LNCaP clone FGC (cell line): ENCODE measurements at regions not wholly inside any gene's neighbourhood (a gene's known extent, or its start where the extent isn't known, plus 50 kb on each side); places are given as distances from the start of the nearest gene placed in this dataset.

Source experiments
- DNase-seq: peaks from one replicate; pipeline ENCODE4 v3.0.0-alpha.2; 2011; ENCODE audit warnings: low read depth
- H3K4me3 ChIP-seq: 2 replicates; pipeline ENCODE4 v1.5.1; 2011; ENCODE audit warnings: mild to moderate bottlenecking, low read depth, low read length, control low read depth
- TF ChIP-seq, protein P1 (sequence below): IDR thresholded peaks from 2 replicates; pipeline ENCODE4 v1.5.1; 2012; ENCODE audit warnings: mild to moderate bottlenecking; ENCODE audit not compliant: control insufficient read depth, insufficient read depth; ENCODE audit errors: extremely low read depth

DNA sequence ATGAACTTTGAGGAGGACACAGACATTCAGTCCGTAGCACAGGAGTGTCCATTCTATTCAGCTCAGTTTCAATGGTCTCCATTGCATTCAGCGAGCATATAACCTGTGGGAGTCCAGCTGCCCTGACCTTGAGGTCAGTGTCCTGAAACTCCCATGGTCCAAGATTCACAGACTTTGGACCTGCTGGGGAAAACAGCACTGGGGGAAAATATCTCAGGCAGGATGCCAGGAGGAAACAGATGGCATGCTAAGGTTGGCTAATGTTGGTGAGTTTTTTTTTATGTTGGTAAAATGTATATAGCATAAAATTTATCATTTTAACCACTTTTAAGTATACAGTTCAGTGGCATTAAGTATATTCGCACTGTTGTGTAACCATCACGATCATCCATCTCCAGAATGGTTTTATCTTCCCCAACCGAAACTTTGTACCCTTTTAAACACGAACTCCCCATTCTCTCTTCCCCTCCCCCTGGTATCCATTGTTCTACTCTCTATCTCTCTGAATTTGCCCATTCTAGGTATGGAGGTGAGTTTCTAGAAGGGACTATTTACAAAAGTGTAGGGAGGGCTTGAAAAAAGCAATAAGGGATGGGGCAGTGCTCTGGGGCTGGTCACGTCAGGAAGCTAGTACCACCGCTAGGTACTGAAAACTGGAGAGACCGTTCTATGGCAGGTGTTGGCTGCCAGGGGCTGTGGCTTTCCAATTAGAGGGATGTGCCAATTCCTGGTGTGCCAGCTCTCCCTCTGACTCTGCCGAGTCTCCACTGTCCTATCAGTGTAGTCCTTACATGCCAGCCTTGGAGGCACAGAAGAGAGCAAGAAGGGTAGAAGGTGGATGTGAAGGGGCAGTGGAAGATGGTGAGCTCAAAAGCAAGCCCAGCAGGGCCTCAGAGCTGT, 85.3 kb downstream of the FOXD2 start:
- no peak for DNase-seq
- TF ChIP-seq, protein P1, sequence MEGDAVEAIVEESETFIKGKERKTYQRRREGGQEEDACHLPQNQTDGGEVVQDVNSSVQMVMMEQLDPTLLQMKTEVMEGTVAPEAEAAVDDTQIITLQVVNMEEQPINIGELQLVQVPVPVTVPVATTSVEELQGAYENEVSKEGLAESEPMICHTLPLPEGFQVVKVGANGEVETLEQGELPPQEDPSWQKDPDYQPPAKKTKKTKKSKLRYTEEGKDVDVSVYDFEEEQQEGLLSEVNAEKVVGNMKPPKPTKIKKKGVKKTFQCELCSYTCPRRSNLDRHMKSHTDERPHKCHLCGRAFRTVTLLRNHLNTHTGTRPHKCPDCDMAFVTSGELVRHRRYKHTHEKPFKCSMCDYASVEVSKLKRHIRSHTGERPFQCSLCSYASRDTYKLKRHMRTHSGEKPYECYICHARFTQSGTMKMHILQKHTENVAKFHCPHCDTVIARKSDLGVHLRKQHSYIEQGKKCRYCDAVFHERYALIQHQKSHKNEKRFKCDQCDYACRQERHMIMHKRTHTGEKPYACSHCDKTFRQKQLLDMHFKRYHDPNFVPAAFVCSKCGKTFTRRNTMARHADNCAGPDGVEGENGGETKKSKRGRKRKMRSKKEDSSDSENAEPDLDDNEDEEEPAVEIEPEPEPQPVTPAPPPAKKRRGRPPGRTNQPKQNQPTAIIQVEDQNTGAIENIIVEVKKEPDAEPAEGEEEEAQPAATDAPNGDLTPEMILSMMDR, result no peak

DNA sequence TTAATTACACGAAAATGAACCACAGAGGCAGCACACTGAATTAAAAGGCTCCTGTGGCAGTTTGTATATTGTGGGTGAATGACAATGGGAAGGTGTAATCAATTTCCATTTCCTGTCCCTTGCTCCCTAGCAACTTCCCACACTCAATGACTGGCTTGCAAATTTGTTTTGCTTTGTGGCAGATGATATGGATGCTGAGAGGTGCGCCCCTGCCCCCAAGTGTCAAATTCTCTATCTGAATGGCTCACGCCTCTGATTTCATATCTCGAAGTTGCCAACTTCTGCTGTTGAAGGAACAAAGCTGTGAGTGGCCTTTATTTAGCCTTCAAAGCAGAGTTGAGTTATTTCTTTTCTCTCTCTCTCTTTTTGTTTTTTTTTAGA, 86.0 kb downstream of the FOXD2 start:
- H3K4me3 ChIP-seq, result no peak overlapping the region
- TF ChIP-seq, protein P1, result no peak
- no peak for DNase-seq

More for the DNA sequence above, 85.3 kb downstream of the FOXD2 start:
- H3K4me3 ChIP-seq, result no peak overlapping the region

DNA sequence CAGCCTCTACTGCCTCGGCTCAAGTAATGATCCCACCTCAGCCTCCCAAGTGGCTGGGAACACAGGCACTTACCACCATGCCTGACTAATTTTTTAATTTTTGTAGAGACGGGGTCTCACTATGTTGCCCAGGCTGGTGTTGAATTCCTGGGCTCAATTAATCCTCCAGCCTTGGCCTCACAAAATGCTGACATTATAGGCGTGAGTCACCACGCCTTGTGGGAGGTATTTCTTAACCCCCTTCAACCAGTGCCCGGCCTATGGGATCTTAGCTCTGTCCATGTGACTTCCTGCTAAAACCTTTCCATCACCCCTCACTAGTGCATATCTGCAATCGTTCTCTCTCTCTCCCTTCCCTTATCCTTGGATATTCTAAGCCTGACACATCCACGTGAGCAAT, 86.4 kb downstream of the FOXD2 start:
- DNase-seq, result no peak
- TF ChIP-seq, protein P1, result no peak
- no peak overlapping the region for H3K4me3 ChIP-seq

- DNase-seq, result no peak
- TF ChIP-seq, protein P1, result peak; percentile 76
- no peak overlapping the region for H3K4me3 ChIP-seq
Observed at GRCh38 chr1:47527653-47528272, 89.9 kb downstream of the FOXD2 start.

GRCh38 chr1:47529520-47530098, 91.8 kb downstream of the FOXD2 start:
- TF ChIP-seq, protein P1, result peak; percentile 30

GRCh38 chr1:47532921-47533792, 95.3 kb downstream of the FOXD2 start:
- H3K4me3 ChIP-seq, result no peak overlapping the region
- TF ChIP-seq, protein P1, result no peak
- no peak for DNase-seq

More at GRCh38 chr1:47529520-47530098, 91.8 kb downstream of the FOXD2 start:
- no peak overlapping the region for H3K4me3 ChIP-seq
- DNase-seq, result no peak
